SU-DHL-6 (cell line): ENCODE measurements at regions not wholly inside any gene's neighbourhood (a gene's known extent, or its start where the extent isn't known, plus 50 kb on each side); places are given as distances from the start of the nearest gene placed in this dataset.

Source experiments
- EZH2phosphoT487 ChIP-seq: fragments of 200-600 bp; sonication (generic), shearing (Covaris generic); conservative IDR thresholded peaks from 2 replicates; pipeline ENCODE4 v1.6.1; 2018; ENCODE audit warnings: mild to moderate bottlenecking, antibody characterized with exemption, low read length, moderate library complexity, mixed read lengths
- TF ChIP-seq, protein P1 (sequence below): fragments of 200-600 bp; sonication (generic); IDR thresholded peaks from one replicate; pipeline ENCODE4 v1.5.1; 2017; ENCODE audit warnings: antibody characterized with exemption, mild to moderate bottlenecking, low read length, moderate library complexity; ENCODE audit not compliant: insufficient read depth, poor library complexity, severe bottlenecking

DNA sequence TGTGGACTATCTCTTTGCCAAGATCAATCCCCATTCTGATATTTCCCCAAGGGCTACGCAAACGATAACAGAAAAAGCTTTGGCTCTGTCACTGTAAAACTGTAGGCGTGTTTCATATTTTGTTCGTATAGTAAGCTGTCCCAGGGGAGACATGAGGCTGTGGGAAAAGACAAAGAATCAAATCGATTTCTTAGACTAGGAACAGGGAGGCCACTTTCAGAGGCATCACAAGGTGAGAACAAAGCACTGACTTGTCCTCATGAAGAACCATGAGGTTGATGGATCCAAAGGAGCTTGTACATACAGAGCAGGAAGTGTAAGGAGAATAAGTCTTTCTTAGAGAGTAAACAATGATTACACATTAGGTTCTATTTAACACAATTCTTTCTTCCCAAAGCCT lies 255.7 kb downstream of the HNMT start:
- TF ChIP-seq, protein P1, sequence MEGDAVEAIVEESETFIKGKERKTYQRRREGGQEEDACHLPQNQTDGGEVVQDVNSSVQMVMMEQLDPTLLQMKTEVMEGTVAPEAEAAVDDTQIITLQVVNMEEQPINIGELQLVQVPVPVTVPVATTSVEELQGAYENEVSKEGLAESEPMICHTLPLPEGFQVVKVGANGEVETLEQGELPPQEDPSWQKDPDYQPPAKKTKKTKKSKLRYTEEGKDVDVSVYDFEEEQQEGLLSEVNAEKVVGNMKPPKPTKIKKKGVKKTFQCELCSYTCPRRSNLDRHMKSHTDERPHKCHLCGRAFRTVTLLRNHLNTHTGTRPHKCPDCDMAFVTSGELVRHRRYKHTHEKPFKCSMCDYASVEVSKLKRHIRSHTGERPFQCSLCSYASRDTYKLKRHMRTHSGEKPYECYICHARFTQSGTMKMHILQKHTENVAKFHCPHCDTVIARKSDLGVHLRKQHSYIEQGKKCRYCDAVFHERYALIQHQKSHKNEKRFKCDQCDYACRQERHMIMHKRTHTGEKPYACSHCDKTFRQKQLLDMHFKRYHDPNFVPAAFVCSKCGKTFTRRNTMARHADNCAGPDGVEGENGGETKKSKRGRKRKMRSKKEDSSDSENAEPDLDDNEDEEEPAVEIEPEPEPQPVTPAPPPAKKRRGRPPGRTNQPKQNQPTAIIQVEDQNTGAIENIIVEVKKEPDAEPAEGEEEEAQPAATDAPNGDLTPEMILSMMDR: no peak
- no peak for TF ChIP-seq EZH2phosphoT487
